ENCODE measurements at regions not wholly inside any gene's neighbourhood (a gene's known extent, or its start where the extent isn't known, plus 50 kb on each side); places are given as distances from the start of the nearest gene placed in this dataset.
A peak's percentile ranks its signal among the peaks of the same experiment; 100 is the strongest.
"Not testable (repeated sequence)": the region's sequence is repeated elsewhere in the genome, so short reads cannot be mapped to it uniquely, and the experiment has no call there.

GRCh38 chr5:106312360-106312759 lies 1358.4 kb downstream of the EFNA5 start:
- no peak for TF ChIP-seq JUND (IDR thresholded peaks at IDR 0.05; ENCODE audit: low read depth)
- in situ Hi-C loops (cut with HindIII; ENCODE audit: low pct_unique_long_range_greater_than_20kb, low sequenced_read_pairs) = no loop called here
- no peak for DNase-seq (ENCODE audit: low read depth in 1 of 2, low spot score in 1 of 2)

GRCh38 chr5:106311230-106311915 lies 1359.4 kb downstream of the EFNA5 start:
- no peak for TF ChIP-seq JUND (IDR thresholded peaks at IDR 0.05; ENCODE audit: low read depth)
- in situ Hi-C loops (cut with HindIII; ENCODE audit: low pct_unique_long_range_greater_than_20kb, low sequenced_read_pairs) = no loop called here
- DNase-seq (ENCODE audit: low read depth in 1 of 2, low spot score in 1 of 2) = no peak

DNA sequence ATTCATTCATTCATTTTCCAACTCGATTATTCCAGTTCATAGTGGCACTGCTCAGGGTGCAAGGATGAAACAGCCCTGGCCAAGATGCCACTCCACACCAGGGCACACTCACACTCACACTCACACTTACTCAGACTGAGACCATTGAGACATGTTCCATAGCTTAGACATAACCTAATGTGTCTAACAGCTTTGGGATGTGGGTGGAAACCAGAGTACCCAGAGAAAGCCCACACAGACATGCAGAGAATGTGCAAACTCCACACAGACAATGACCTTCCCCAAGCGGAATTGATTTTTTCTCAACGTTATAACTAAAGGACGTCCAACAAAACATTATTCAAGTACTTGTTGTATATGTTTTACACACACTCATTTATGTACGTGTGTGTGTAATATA lies 1363.5 kb downstream of the EFNA5 start:
- DNase-seq (ENCODE audit: low read depth in 1 of 2, low spot score in 1 of 2) = no peak
- no peak for TF ChIP-seq JUND (IDR thresholded peaks at IDR 0.05; ENCODE audit: low read depth)

GRCh38 chr5:106306313-106307028 lies 1364.3 kb downstream of the EFNA5 start:
- TF ChIP-seq JUND (IDR thresholded peaks at IDR 0.05; ENCODE audit: low read depth) = no peak
- in situ Hi-C loops (cut with HindIII; ENCODE audit: low pct_unique_long_range_greater_than_20kb, low sequenced_read_pairs) = no loop called here
- no peak for DNase-seq (ENCODE audit: low read depth in 1 of 2, low spot score in 1 of 2)

More for the DNA sequence above, 1363.5 kb downstream of the EFNA5 start:
- in situ Hi-C loops (cut with HindIII; ENCODE audit: low pct_unique_long_range_greater_than_20kb, low sequenced_read_pairs) = no loop called here

GRCh38 chr5:106303911-106304310 lies 1366.8 kb downstream of the EFNA5 start:
- in situ Hi-C loops (cut with HindIII; ENCODE audit: low pct_unique_long_range_greater_than_20kb, low sequenced_read_pairs) = no loop called here
- no peak for DNase-seq (ENCODE audit: low read depth in 1 of 2, low spot score in 1 of 2)
- no peak for TF ChIP-seq JUND (IDR thresholded peaks at IDR 0.05; ENCODE audit: low read depth)

DNA sequence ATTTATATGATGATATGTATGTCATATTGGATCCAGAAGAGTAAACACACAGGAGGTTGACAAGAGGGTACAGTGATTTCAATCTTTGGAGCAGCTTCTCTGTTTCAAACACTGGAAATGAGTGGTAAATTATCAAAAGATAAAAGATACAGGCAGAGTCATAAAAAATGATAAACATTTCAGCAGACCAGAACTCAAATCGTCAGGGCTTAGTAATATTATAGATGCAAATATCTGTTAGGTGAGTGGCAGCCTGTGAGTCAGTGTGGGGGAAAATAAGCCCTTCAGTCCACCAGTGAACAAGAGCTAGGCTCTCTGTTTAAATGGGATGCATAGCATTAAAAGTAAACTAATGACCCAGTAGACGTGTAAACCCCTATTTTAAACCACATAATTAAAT lies 1378.1 kb downstream of the EFNA5 start:
- in situ Hi-C loops (cut with HindIII; ENCODE audit: low pct_unique_long_range_greater_than_20kb, low sequenced_read_pairs) = no loop called here
- TF ChIP-seq JUND (IDR thresholded peaks at IDR 0.05; ENCODE audit: low read depth) = no peak

GRCh38 chr5:106290841-106291240 lies 1379.9 kb downstream of the EFNA5 start:
- no peak for TF ChIP-seq JUND (IDR thresholded peaks at IDR 0.05; ENCODE audit: low read depth)
- DNase-seq (ENCODE audit: low read depth in 1 of 2, low spot score in 1 of 2) = no peak
- in situ Hi-C loops (cut with HindIII; ENCODE audit: low pct_unique_long_range_greater_than_20kb, low sequenced_read_pairs) = no loop called here

More for the DNA sequence above, 1378.1 kb downstream of the EFNA5 start:
- no peak for DNase-seq (ENCODE audit: low read depth in 1 of 2, low spot score in 1 of 2)

DNA sequence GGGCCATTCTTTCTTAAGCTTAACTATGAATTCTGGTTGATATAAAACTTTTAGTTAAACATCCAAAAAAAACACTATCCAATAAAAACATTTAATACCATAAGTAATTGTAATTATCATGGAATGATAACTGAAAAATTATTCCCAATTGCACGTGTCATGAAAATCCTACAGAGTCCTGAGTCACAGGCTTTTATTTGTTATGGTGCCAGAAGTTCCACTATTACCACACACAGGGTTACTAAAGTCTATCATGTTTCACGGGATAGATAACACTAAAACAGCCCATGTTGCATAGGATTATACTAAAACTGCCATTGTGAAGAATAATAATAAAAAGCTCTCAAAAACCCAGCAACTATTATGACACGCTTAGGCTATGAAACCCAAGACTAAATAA lies 1381.8 kb downstream of the EFNA5 start:
- in situ Hi-C loops (cut with HindIII; ENCODE audit: low pct_unique_long_range_greater_than_20kb, low sequenced_read_pairs) = no loop called here
- TF ChIP-seq JUND (IDR thresholded peaks at IDR 0.05; ENCODE audit: low read depth) = no peak
- no peak for DNase-seq (ENCODE audit: low read depth in 1 of 2, low spot score in 1 of 2)

DNA sequence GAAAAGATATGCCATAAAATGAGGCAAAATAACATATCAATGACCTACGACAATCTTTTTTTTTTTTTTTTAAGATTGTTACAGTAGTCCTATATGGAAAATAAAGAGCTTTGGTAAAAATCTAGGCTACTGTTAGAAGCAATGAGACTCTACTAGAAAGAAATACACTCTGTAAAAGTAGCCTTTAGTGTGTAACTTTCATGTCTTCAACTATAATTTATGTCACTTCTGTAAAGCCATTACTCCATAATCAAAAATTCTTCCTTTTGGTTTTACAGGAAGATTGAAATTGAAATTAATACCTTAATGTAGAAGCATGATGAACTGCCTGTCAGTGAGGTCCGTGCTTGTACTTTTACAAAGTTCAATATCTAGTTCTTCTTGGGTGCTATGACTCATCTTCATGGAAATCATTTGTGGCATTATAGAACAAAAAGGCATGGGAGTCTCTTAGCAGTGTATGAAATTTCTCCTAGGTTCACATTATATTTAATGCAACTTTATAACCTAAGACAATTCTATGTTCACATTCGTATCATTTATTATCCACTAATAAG lies 1393.1 kb downstream of the EFNA5 start:
- in situ Hi-C loops (cut with HindIII; ENCODE audit: low pct_unique_long_range_greater_than_20kb, low sequenced_read_pairs) = no loop called here
- no peak for DNase-seq (ENCODE audit: low read depth in 1 of 2, low spot score in 1 of 2)
- TF ChIP-seq JUND (IDR thresholded peaks at IDR 0.05; ENCODE audit: low read depth) = no peak

DNA sequence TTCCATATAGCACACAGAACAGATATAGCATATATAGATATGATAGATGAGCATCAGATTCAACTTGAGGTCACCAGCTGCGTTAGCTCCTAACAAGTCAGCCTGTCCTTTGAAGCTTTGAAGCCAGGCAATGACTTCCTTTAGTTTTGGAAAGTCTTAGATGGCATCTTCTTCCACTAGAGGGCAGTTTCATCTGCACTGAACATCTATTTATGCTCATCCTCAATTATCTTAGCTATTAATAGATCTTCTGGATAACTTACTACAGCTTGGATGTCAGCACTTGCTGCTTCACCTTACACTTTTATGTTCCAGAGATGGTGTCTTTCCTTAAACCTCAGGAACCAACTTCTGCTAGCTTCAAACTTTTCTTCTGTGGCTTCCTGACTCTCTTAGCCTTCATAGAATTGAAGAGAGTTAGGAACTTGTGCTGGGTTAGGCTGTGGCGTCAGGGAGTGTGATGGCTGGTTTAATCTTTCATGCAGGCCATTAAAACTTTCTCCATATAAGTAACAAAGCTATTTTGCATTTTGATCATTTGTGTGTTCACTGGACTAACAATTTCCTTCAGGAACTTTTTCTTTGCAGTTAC lies 1401.4 kb downstream of the EFNA5 start:
- in situ Hi-C loops (cut with HindIII; ENCODE audit: low pct_unique_long_range_greater_than_20kb, low sequenced_read_pairs) = no loop called here
- DNase-seq (ENCODE audit: low read depth in 1 of 2, low spot score in 1 of 2) = peak in 1 of 2 experiments; percentile 53

GRCh38 chr5:106267256-106267655 lies 1403.5 kb downstream of the EFNA5 start:
- in situ Hi-C loops (cut with HindIII; ENCODE audit: low pct_unique_long_range_greater_than_20kb, low sequenced_read_pairs) = no loop called here
- DNase-seq (ENCODE audit: low read depth in 1 of 2, low spot score in 1 of 2) = no peak
- TF ChIP-seq JUND (IDR thresholded peaks at IDR 0.05; ENCODE audit: low read depth) = no peak

More for the DNA sequence above, 1401.4 kb downstream of the EFNA5 start:
- TF ChIP-seq JUND (IDR thresholded peaks at IDR 0.05; ENCODE audit: low read depth) = no peak

GRCh38 chr5:106262395-106262794 lies 1408.3 kb downstream of the EFNA5 start:
- DNase-seq (ENCODE audit: low read depth in 1 of 2, low spot score in 1 of 2) = no peak
- in situ Hi-C loops (cut with HindIII; ENCODE audit: low pct_unique_long_range_greater_than_20kb, low sequenced_read_pairs) = no loop called here
- no peak for TF ChIP-seq JUND (IDR thresholded peaks at IDR 0.05; ENCODE audit: low read depth)

DNA sequence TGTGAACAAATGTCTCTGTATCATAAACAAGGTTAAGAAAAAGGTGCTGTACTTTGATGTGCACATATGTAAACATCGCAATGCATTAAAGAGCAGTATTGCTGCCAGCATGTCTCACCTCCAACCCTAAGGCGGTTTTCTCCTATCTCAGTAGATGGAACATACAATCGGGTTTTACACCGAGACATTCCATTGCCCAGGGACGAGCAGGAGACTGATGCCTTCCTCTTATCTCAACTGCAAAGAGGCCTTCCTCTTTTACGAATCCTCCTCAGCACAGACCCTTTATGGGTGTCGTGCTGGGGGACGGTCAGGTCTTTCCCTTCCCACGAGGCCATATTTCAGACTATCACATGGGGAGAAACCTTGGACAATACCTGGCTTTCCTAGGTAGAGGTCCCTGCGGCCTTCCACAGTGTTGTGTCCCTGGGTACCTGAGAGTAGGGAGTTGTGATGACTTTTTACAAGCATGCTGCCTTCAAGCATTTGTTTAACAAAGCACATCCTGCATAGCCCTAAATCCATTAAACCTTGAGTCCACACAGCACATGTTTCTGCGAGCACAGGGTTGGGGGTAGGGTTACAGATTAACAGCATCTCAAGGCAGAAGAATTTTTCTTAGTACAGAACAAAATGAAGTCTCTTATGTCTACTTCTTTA lies 1411.2 kb downstream of the EFNA5 start:
- in situ Hi-C loops (cut with HindIII; ENCODE audit: low pct_unique_long_range_greater_than_20kb, low sequenced_read_pairs); DNase-seq (ENCODE audit: low read depth in 1 of 2, low spot score in 1 of 2): not testable (repeated sequence)
